K562 (cell line): ENCODE measurements at regions not wholly inside any gene's neighbourhood (a gene's known extent, or its start where the extent isn't known, plus 50 kb on each side); places are given as distances from the start of the nearest gene placed in this dataset.

ENCODE experiments used
- CBX3 ChIP-seq, 2 experiments: IDR thresholded peaks; 1 replicate in 1 of 2; 2 replicates in 1 of 2; pipeline ENCODE4 v1.6.1; 2012; ENCODE audit warnings: inconsistent platforms in 2 of 2, low read length in 2 of 2, borderline replicate concordance in 1 of 2, control low read depth in 1 of 2
- ID3 ChIP-seq, 2 experiments: fragments of 250-450 bp in 1 of 2; fragments of 450-650 bp in 1 of 2; sonication (Bioruptor Pico) in 1 of 2; IDR thresholded peaks; 2 replicates each; pipeline versions ENCODE4 v1.6.1 to v1.8.0; 2016 to 2021; ENCODE audit warnings: mild to moderate bottlenecking in 2 of 2, moderate library complexity in 2 of 2, missing compliant biosample characterization in 1 of 2, missing genetic modification characterization in 1 of 2
- ZNF347 ChIP-seq: fragments of 450-650 bp; formaldehyde crosslinking; IDR thresholded peaks from 2 replicates; pipeline ENCODE4 v1.4.0; 2020; ENCODE audit warnings: low read depth, mild to moderate bottlenecking, moderate library complexity
- ZNF696 ChIP-seq: fragments of 250-450 bp; sonication (Bioruptor Pico); conservative IDR thresholded peaks from 2 replicates; pipeline ENCODE4 v1.4.0; 2020; ENCODE audit warnings: mild to moderate bottlenecking, moderate library complexity
- TF ChIP-seq, protein P1 (sequence below), 2 experiments: fragments of 450-650 bp; formaldehyde crosslinking in 1 of 2; IDR thresholded peaks; 2 replicates each; pipeline versions ENCODE4 v1.4.0 to v1.6.1; 2014 to 2020; ENCODE audit warnings: mild to moderate bottlenecking in 2 of 2, borderline replicate concordance in 1 of 2, low read depth in 1 of 2
- TF ChIP-seq, protein P2 (sequence below): fragments of 250-450 bp; sonication (Bioruptor Pico); IDR thresholded peaks from 2 replicates; pipeline ENCODE4 v1.8.0; 2021; ENCODE audit warnings: moderate library complexity, mild to moderate bottlenecking, inconsistent platforms

- TF ChIP-seq, protein P1, sequence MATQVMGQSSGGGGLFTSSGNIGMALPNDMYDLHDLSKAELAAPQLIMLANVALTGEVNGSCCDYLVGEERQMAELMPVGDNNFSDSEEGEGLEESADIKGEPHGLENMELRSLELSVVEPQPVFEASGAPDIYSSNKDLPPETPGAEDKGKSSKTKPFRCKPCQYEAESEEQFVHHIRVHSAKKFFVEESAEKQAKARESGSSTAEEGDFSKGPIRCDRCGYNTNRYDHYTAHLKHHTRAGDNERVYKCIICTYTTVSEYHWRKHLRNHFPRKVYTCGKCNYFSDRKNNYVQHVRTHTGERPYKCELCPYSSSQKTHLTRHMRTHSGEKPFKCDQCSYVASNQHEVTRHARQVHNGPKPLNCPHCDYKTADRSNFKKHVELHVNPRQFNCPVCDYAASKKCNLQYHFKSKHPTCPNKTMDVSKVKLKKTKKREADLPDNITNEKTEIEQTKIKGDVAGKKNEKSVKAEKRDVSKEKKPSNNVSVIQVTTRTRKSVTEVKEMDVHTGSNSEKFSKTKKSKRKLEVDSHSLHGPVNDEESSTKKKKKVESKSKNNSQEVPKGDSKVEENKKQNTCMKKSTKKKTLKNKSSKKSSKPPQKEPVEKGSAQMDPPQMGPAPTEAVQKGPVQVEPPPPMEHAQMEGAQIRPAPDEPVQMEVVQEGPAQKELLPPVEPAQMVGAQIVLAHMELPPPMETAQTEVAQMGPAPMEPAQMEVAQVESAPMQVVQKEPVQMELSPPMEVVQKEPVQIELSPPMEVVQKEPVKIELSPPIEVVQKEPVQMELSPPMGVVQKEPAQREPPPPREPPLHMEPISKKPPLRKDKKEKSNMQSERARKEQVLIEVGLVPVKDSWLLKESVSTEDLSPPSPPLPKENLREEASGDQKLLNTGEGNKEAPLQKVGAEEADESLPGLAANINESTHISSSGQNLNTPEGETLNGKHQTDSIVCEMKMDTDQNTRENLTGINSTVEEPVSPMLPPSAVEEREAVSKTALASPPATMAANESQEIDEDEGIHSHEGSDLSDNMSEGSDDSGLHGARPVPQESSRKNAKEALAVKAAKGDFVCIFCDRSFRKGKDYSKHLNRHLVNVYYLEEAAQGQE (IDR thresholded peaks at IDR 0.05; ENCODE audit: borderline replicate concordance), result no peak
- TF ChIP-seq, protein P1 (CRISPR knock-in tag; IDR thresholded peaks at IDR 0.05; ENCODE audit: low read depth), result no peak
- TF ChIP-seq ID3 (CRISPR knock-in tag; IDR thresholded peaks at IDR 0.05) (no peak), ID3 (tag; IDR thresholded peaks at IDR 0.05) (no peak), CBX3 (IDR thresholded peaks at IDR 0.05; ENCODE audit: borderline replicate concordance in 1 of 2, low read length in 2 of 2) (no peak), ZNF347 (no peak), ZNF696 (CRISPR knock-in tag) (no peak)
- TF ChIP-seq, protein P2, sequence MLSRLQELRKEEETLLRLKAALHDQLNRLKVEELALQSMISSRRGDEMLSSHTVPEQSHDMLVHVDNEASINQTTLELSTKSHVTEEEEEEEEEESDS (CRISPR knock-in tag), result no peak
- TF ChIP-seq, all 486 proteins: peak for 0
These were observed 1040.2 kb downstream of the PCDH9 start (continued) for GRCh38 chr13:66189986-66190385.
